ENCODE measurements at regions not wholly inside any gene's neighbourhood (a gene's known extent, or its start where the extent isn't known, plus 50 kb on each side); places are given as distances from the start of the nearest gene placed in this dataset.

DNA sequence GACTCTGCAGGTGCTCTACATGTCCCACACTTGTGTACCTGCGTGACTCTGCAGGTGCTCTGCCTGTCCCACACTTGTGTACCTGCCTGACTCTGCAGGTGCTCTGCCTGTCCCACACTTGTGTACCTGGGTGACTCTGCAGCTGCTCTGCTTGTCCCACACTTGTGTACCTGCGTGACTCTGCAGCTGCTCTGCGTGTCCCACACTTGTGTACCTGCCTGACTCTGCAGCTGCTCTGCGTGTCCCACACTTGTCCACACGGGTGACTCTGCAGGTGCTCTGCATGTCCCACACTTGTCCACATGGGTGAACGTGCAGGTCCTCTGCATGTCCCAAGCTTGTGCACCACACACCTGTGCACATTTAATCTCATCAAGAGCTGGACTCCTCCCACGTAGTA is 576.7 kb upstream of the SALL3 start:
- H3K9me3 ChIP-seq = no peaks in the 10 kb centered on the region

DNA sequence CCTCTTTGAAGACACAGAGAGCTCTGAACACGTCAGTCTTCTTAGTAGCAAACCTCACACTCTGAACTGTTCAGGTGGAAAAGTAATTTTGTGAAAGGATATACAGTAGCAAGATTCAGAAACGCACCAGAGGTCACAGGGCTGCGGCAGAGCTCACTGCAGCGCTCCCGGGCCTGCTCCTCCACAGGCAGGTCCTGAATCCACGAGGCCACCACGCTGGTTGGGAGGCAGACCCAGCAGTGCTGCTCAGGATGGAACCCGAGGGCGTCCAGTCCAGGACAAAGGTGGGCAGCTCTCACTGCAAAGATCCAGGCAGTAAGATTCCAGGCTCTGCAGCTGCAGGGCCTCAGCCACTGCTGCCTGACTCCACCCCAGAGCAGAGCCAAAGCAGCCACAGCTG is 576.2 kb upstream of the SALL3 start:
- intact Hi-C loops (cut with DNase I; ENCODE audit: low total_unique reads) = no loop called here
- Histone ChIP-seq H3K9me3 (no peaks in the 10 kb centered on the region), H3K36me3 (no peaks in the 10 kb centered on the region), H3K27ac (no peak overlapping the region), H3K4me3 (no peak overlapping the region), H3K4me1 (no peaks in the 10 kb centered on the region), H3K27me3 (no peaks in the 10 kb centered on the region)
- in situ Hi-C loops (cut with MboI; ENCODE audit: low pct_ligation_motif_present in 1 of 4, low pct_unique_long_range_greater_than_20kb in 1 of 4, low sequenced_read_pairs in 3 of 4) = no loop called here
- WGBS, 2 donors (ENCODE audit: low coverage in 1 of 2) = 33 to 65% methylated on average over 1 to 9 of the region's 9 CpGs
- TF ChIP-seq, protein P1, sequence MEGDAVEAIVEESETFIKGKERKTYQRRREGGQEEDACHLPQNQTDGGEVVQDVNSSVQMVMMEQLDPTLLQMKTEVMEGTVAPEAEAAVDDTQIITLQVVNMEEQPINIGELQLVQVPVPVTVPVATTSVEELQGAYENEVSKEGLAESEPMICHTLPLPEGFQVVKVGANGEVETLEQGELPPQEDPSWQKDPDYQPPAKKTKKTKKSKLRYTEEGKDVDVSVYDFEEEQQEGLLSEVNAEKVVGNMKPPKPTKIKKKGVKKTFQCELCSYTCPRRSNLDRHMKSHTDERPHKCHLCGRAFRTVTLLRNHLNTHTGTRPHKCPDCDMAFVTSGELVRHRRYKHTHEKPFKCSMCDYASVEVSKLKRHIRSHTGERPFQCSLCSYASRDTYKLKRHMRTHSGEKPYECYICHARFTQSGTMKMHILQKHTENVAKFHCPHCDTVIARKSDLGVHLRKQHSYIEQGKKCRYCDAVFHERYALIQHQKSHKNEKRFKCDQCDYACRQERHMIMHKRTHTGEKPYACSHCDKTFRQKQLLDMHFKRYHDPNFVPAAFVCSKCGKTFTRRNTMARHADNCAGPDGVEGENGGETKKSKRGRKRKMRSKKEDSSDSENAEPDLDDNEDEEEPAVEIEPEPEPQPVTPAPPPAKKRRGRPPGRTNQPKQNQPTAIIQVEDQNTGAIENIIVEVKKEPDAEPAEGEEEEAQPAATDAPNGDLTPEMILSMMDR (IDR thresholded peaks at IDR 0.05) = no peak
- TF ChIP-seq EP300 (IDR thresholded peaks at IDR 0.05; ENCODE audit: low read depth) (no peak), POLR2A (IDR thresholded peaks at IDR 0.05) (no peak), POLR2AphosphoS5 (IDR thresholded peaks at IDR 0.05) (no peak)
- DNase-seq = no peak

More for the DNA sequence above, 576.7 kb upstream of the SALL3 start:
- Histone ChIP-seq H3K27ac (no peak overlapping the region), H3K4me3 (no peak overlapping the region), H3K36me3 (no peaks in the 10 kb centered on the region), H3K27me3 (no peaks in the 10 kb centered on the region), H3K4me1 (no peaks in the 10 kb centered on the region)
- intact Hi-C loops (cut with DNase I; ENCODE audit: low total_unique reads) (no loop called here), in situ Hi-C loops (cut with MboI; ENCODE audit: low pct_ligation_motif_present in 1 of 4, low pct_unique_long_range_greater_than_20kb in 1 of 4, low sequenced_read_pairs in 3 of 4) (no loop called here)
- no peak for DNase-seq
- TF ChIP-seq EP300 (IDR thresholded peaks at IDR 0.05; ENCODE audit: low read depth) (no peak), POLR2A (IDR thresholded peaks at IDR 0.05) (no peak), POLR2AphosphoS5 (IDR thresholded peaks at IDR 0.05) (no peak)
- TF ChIP-seq, protein P1 (IDR thresholded peaks at IDR 0.05) = no peak
- WGBS, 2 donors (ENCODE audit: low coverage in 1 of 2) = 68 to 74% methylated on average over 3 to 7 of the region's 7 CpGs

DNA sequence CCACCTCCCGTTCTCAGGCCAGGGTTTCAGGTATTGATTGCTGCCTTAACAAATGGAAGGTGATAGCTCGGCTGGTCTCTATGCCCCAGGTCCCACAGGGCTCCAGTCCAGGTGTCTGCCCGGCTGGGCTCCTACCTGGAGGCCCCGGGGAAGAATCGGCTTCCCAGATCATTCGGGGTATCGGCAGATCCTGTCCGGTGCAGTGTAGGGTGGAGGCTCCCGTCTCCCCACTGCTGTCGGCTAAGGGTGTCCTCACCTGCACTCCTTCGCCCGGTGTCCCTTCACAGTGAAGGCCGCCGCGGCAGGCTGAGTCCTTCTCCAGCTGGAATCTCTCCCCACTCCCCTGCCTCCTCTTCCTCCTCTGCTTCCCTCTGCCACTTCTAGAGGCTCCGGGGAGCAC is 573.9 kb upstream of the SALL3 start:
- H3K27ac ChIP-seq = no peak overlapping the region
- H3K4me3 ChIP-seq = no peak overlapping the region
- WGBS, 2 donors (ENCODE audit: low coverage in 1 of 2) = 60 to 86% methylated on average over 2 to 16 of the region's 16 CpGs
- H3K27me3 ChIP-seq = no peaks in the 10 kb centered on the region
- in situ Hi-C loops (cut with MboI; ENCODE audit: low pct_ligation_motif_present in 1 of 4, low pct_unique_long_range_greater_than_20kb in 1 of 4, low sequenced_read_pairs in 3 of 4) = no loop called here
- intact Hi-C loops (cut with DNase I; ENCODE audit: low total_unique reads) = no loop called here
- H3K4me1 ChIP-seq = no peaks in the 10 kb centered on the region
- H3K36me3 ChIP-seq = no peaks in the 10 kb centered on the region
- TF ChIP-seq EP300 (IDR thresholded peaks at IDR 0.05; ENCODE audit: low read depth) = no peak
- TF ChIP-seq, protein P1 (IDR thresholded peaks at IDR 0.05) = no peak
- TF ChIP-seq POLR2AphosphoS5 (IDR thresholded peaks at IDR 0.05) = no peak
- TF ChIP-seq POLR2A (IDR thresholded peaks at IDR 0.05) = no peak
- DNase-seq = no peak
- no peaks in the 10 kb centered on the region for H3K9me3 ChIP-seq

DNA sequence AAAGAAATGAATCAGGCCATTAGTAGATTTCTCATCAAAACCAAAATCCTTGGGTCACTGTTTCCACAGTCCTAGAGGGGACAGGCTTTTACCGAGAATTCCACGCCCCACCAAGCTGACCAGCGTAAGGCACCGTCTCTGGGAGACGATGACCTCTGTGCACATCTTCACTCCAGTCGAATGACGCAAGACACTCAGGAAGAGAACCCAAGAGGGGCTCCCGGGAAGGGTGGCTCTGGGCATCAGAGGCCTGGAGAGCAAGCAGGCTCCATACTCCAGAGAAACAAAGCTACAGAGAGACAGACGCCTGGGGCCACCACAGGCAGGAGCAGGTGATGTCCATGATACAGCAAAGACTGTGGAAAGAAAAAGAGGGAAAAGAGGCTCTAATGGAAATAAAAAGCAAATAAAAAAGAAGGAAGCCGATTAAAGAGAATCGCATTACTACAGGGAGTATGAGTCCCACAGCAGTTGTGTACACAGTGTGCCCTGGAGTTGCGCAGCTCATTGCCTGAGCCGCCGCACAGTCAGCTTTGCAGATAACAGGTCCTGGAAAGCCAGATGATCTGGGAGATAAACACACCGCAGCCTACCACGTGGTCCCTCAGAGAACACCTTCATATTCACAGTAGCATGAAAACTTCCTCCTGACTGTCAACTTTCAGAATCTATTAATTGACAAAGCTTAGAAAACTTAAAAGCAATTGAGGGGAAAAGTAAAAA is 572.7 kb upstream of the SALL3 start:
- H3K27ac ChIP-seq = peak overlapping the region in 1 of 4 donors; percentile 39

DNA sequence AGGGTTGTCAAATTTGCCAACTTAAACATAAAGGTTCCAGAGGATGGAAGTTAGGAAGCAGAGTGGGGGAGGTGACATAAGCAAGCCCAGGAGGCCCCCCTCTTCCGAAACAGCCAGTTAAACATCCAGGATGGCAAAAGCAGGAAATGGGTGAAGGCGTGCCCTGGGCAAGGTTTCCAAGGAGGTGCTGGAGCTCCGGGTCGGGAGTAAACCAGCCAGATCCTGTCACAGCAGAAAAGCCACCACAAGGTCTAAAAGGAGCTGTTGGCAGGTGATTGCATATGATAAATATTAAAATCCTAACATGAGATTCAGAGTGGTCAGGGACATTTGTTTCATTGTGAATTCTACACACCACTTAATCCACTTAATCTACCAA is 572.2 kb upstream of the SALL3 start:
- intact Hi-C loops (cut with DNase I; ENCODE audit: low total_unique reads) = no loop called here
- Histone ChIP-seq H3K9me3 (no peaks in the 10 kb centered on the region), H3K4me1 (no peaks in the 10 kb centered on the region), H3K4me3 (no peak overlapping the region), H3K27me3 (no peaks in the 10 kb centered on the region), H3K27ac (peak overlapping the region in 1 of 4 donors; percentile 39), H3K36me3 (no peaks in the 10 kb centered on the region)
- in situ Hi-C loops (cut with MboI; ENCODE audit: low pct_ligation_motif_present in 1 of 4, low pct_unique_long_range_greater_than_20kb in 1 of 4, low sequenced_read_pairs in 3 of 4) = no loop called here
- DNase-seq = peak; percentile 15
- TF ChIP-seq POLR2A (IDR thresholded peaks at IDR 0.05) (no peak), EP300 (IDR thresholded peaks at IDR 0.05; ENCODE audit: low read depth) (no peak), POLR2AphosphoS5 (IDR thresholded peaks at IDR 0.05) (no peak)
- TF ChIP-seq, protein P1 (IDR thresholded peaks at IDR 0.05) = no peak
- 18 to 35% methylated on average over 3 to 4 of the region's 4 CpGs for WGBS, 2 donors (ENCODE audit: low coverage in 1 of 2)

More for the DNA sequence above, 572.7 kb upstream of the SALL3 start:
- intact Hi-C loops (cut with DNase I; ENCODE audit: low total_unique reads) = no loop called here
- TF ChIP-seq POLR2A (IDR thresholded peaks at IDR 0.05) = no peak
- Histone ChIP-seq H3K4me1 (no peaks in the 10 kb centered on the region), H3K9me3 (no peaks in the 10 kb centered on the region), H3K36me3 (no peaks in the 10 kb centered on the region), H3K27me3 (no peaks in the 10 kb centered on the region), H3K4me3 (no peak overlapping the region)
- peak; percentile 17 for DNase-seq
- in situ Hi-C loops (cut with MboI; ENCODE audit: low pct_ligation_motif_present in 1 of 4, low pct_unique_long_range_greater_than_20kb in 1 of 4, low sequenced_read_pairs in 3 of 4) = no loop called here
- 33 to 75% methylated on average over 9 to 16 of the region's 16 CpGs for WGBS, 2 donors (ENCODE audit: low coverage in 1 of 2)
